GM12865 (cell line): ENCODE measurements at regions not wholly inside any gene's neighbourhood (a gene's known extent, or its start where the extent isn't known, plus 50 kb on each side); places are given as distances from the start of the nearest gene placed in this dataset.

Experiments used
- DNase-seq: peaks from one replicate; pipeline ENCODE4 v3.0.0; 2010; ENCODE audit warnings: low read depth
- H3K4me3 ChIP-seq: 2 replicates; pipeline ENCODE4 v1.5.1; 2011; ENCODE audit warnings: mild to moderate bottlenecking, low read depth, low read length, control low read depth
- TF ChIP-seq, protein P1 (sequence below): IDR thresholded peaks from 2 replicates; pipeline ENCODE4 v1.5.1; 2011; ENCODE audit warnings: low read length, control low read depth, low read depth, inconsistent platforms; ENCODE audit not compliant: insufficient read depth; ENCODE audit errors: missing control alignments

DNA sequence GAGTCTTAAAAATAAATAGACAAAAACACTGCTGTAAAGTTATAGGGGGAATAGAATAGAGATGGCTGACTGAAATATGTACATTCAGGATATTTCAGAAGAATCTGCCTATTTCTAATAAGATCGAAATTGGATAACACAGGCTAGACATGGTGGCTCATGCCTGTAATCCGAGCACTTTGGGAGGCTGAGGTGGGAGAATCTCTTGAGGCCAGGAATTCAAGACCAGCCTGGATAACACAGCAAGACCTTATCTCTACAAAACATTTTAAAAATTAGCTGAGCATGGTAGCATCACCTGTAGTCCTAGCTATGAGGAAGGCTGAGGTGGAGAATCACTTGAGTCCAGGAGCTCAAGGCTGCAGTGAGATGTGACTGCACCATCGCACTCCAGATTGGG, 146.6 kb upstream of the CCDC150 start:
- no peak overlapping the region for H3K4me3 ChIP-seq
- no peak for DNase-seq
- TF ChIP-seq, protein P1, sequence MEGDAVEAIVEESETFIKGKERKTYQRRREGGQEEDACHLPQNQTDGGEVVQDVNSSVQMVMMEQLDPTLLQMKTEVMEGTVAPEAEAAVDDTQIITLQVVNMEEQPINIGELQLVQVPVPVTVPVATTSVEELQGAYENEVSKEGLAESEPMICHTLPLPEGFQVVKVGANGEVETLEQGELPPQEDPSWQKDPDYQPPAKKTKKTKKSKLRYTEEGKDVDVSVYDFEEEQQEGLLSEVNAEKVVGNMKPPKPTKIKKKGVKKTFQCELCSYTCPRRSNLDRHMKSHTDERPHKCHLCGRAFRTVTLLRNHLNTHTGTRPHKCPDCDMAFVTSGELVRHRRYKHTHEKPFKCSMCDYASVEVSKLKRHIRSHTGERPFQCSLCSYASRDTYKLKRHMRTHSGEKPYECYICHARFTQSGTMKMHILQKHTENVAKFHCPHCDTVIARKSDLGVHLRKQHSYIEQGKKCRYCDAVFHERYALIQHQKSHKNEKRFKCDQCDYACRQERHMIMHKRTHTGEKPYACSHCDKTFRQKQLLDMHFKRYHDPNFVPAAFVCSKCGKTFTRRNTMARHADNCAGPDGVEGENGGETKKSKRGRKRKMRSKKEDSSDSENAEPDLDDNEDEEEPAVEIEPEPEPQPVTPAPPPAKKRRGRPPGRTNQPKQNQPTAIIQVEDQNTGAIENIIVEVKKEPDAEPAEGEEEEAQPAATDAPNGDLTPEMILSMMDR = no peak

DNA sequence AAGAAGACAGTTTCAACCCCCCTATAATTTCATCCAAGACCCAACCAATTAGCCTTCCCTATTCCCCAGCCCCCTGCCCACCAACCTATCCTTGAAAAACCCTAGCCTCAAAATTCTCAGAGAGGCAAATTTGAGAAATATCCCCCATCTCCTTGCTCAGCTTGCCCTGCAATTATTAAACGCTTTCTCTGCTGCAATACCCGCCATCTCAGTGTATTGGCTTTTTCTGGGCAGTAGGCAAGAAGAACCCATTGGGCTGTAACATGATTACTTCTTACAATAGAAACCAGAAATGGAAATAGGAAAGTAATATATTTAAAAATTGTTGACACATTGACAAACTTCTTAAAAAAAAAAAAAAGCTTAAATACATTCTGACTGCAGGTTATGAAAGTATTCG, 140.6 kb upstream of the CCDC150 start:
- TF ChIP-seq, protein P1 = no peak

DNA sequence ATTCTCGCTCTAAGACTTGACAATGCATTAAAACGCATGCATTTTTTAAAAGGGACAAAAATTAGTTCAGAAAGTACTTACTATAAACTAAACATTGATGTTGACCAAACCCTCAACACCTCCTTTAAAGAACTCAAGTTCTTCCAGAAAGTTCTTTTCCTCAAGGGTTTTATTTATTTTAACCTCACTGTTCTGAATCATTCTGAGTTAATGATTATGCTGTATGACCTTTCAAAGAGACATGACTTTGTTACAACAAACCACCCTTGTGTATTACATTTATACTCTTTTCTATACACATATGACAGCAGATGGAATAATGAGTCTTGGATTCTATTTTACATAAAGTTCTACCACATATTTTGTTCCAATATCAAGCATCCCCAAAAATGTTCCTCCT, 139.8 kb upstream of the CCDC150 start:
- TF ChIP-seq, protein P1 = no peak
- H3K4me3 ChIP-seq = no peak overlapping the region
- DNase-seq = no peak

More for the DNA sequence above, 140.6 kb upstream of the CCDC150 start:
- H3K4me3 ChIP-seq = no peak overlapping the region
- DNase-seq = no peak

GRCh38 chr2:196500686-196501431, 138.7 kb upstream of the CCDC150 start:
- DNase-seq = no peak
- no peak overlapping the region for H3K4me3 ChIP-seq
- TF ChIP-seq, protein P1 = no peak

GRCh38 chr2:196501836-196502235, 137.7 kb upstream of the CCDC150 start:
- H3K4me3 ChIP-seq = no peak overlapping the region
- no peak for DNase-seq
- TF ChIP-seq, protein P1 = no peak

DNA sequence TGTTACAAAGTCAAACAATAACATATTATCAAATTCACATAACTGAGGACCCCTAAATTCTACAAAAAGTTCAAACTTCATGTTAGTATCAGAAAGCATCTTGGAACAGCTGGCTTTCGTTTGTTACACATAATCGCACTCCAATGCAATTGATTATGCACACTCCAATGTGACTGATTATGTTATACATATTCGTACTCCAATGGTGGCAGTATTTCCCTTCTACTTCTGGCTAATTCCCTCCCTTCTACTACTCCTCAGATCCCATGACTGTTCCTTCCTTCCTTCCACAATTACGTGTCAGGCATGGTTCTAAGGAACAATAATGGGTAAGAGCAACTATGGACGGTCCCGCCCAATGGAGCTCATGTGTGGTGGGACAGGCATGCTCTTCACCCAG, 137.1 kb upstream of the CCDC150 start:
- no peak overlapping the region for H3K4me3 ChIP-seq
- TF ChIP-seq, protein P1 = no peak
- no peak for DNase-seq

DNA sequence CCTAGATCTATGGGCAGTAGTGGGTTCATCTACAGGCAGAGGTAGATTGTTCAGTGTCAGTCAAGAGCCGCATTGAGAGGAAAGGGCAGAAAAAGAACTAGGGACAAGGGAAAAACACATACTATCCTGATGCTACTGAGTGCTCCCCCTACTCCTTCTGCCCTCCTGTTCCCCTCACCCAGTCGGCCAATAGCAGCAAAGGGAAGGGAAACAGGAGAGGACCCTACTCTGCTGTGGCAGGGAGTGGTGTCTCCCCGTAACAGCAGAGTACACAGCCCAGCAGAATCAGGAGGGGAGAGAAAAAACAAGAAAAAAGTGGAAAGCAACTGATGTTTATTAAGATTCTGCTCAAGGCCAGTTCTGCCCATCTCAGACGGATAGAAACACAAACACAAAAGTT, 136.1 kb upstream of the CCDC150 start:
- DNase-seq = no peak
- TF ChIP-seq, protein P1 = no peak
- H3K4me3 ChIP-seq = no peak overlapping the region
